ENCODE measurements at regions not wholly inside any gene's neighbourhood (a gene's known extent, or its start where the extent isn't known, plus 50 kb on each side); places are given as distances from the start of the nearest gene placed in this dataset.

GRCh38 chr12:20188930-20189653 is 179.2 kb upstream of the PDE3A start:
- no peak for TF ChIP-seq CTCF (IDR thresholded peaks at IDR 0.05; ENCODE audit: low read length)
- no peak for TF ChIP-seq EZH2 (optimal IDR thresholded peaks at IDR 0.05; ENCODE audit: low read depth, low read length)
- no peak for TF ChIP-seq EZH2phosphoT487 (IDR thresholded peaks at IDR 0.05; ENCODE audit: low read length)
